SK-N-SH (cell line): ENCODE measurements at regions not wholly inside any gene's neighbourhood (a gene's known extent, or its start where the extent isn't known, plus 50 kb on each side); places are given as distances from the start of the nearest gene placed in this dataset.

ENCODE experiments used
- CTCF ChIP-seq: fragments of 200-600 bp; sonication (generic); IDR thresholded peaks from 2 replicates; pipeline ENCODE4 v1.6.1; 2017; ENCODE audit warnings: antibody characterized with exemption, mild to moderate bottlenecking, moderate library complexity
- MXI1 ChIP-seq: IDR thresholded peaks from 2 replicates; pipeline ENCODE4 v1.6.1; 2012; ENCODE audit warnings: mild to moderate bottlenecking, low read depth, low read length, improper control_type of control experiment
- REST ChIP-seq: IDR thresholded peaks from 2 replicates; pipeline ENCODE4 v1.6.1; 2012; ENCODE audit warnings: mild to moderate bottlenecking, low read depth, low read length, moderate library complexity

- no peak for TF ChIP-seq MXI1
- TF ChIP-seq CTCF, result no peak
- TF ChIP-seq REST, result no peak
These were observed 59.9 kb upstream of the LRATD1 start for GRCh38 chr2:14572633-14573032.
